ENCODE measurements at regions not wholly inside any gene's neighbourhood (a gene's known extent, or its start where the extent isn't known, plus 50 kb on each side); places are given as distances from the start of the nearest gene placed in this dataset.
"Not testable (repeated sequence)": the region's sequence is repeated elsewhere in the genome, so short reads cannot be mapped to it uniquely, and the experiment has no call there.

GRCh38 chr13:69028936-69029335 is 1078.7 kb upstream of the ATXN8OS start:
- intact Hi-C loops (cut with DNase I; ENCODE audit: low total_unique reads), result no loop called here
- no peak for TF ChIP-seq CTCF (IDR thresholded peaks at IDR 0.05)
- TF ChIP-seq POLR2A (IDR thresholded peaks at IDR 0.05), result no peak
- no peak overlapping the region for H3K4me3 ChIP-seq (ENCODE audit: low read depth, poor library complexity, severe bottlenecking)
- no peak for DNase-seq (ENCODE audit: low spot score in 2 of 2)

GRCh38 chr13:69020120-69020519 is 1087.5 kb upstream of the ATXN8OS start:
- no peak for TF ChIP-seq CTCF (IDR thresholded peaks at IDR 0.05)
- no peak for TF ChIP-seq POLR2A (IDR thresholded peaks at IDR 0.05)
- no peak overlapping the region for H3K4me3 ChIP-seq (ENCODE audit: low read depth, poor library complexity, severe bottlenecking)
- intact Hi-C loops (cut with DNase I; ENCODE audit: low total_unique reads), result no loop called here
- no peak for DNase-seq (ENCODE audit: low spot score in 2 of 2)

GRCh38 chr13:69018173-69018572 is 1089.5 kb upstream of the ATXN8OS start:
- WGBS, 2 donors, result 81 to 83% methylated on average over 9 of the region's 9 CpGs
- DNase-seq (ENCODE audit: low spot score in 2 of 2); intact Hi-C loops (cut with DNase I; ENCODE audit: low total_unique reads): not testable (repeated sequence)

GRCh38 chr13:69010789-69011188 is 1096.8 kb upstream of the ATXN8OS start:
- whole genome bisulfite sequencing, 2 donors, result 85 to 89% methylated on average over 3 of the region's 3 CpGs
- intact Hi-C loops (cut with DNase I; ENCODE audit: low total_unique reads), result no loop called here
- TF ChIP-seq POLR2A (IDR thresholded peaks at IDR 0.05), result no peak
- DNase-seq (ENCODE audit: low spot score in 2 of 2), result no peak
- no peak overlapping the region for H3K4me3 ChIP-seq (ENCODE audit: low read depth, poor library complexity, severe bottlenecking)

More at GRCh38 chr13:69018173-69018572, 1089.5 kb upstream of the ATXN8OS start:
- not testable (repeated sequence) for H3K4me3 ChIP-seq (ENCODE audit: low read depth, poor library complexity, severe bottlenecking)

- WGBS, 2 donors, result 83 to 84% methylated on average over 5 of the region's 5 CpGs
Measured at GRCh38 chr13:69008499-69008898, 1099.1 kb upstream of the ATXN8OS start.

GRCh38 chr13:68998056-68998455 is 1109.6 kb upstream of the ATXN8OS start:
- no peak for DNase-seq (ENCODE audit: low spot score in 2 of 2)
- intact Hi-C loops (cut with DNase I; ENCODE audit: low total_unique reads), result no loop called here
- H3K4me3 ChIP-seq (ENCODE audit: low read depth, poor library complexity, severe bottlenecking), result no peak overlapping the region
- no peak for TF ChIP-seq CTCF (IDR thresholded peaks at IDR 0.05)
- TF ChIP-seq POLR2A (IDR thresholded peaks at IDR 0.05), result no peak
- WGBS, 2 donors, result 73 to 93% methylated on average over 1 of the region's 1 CpG

More at GRCh38 chr13:69008499-69008898, 1099.1 kb upstream of the ATXN8OS start:
- H3K4me3 ChIP-seq (ENCODE audit: low read depth, poor library complexity, severe bottlenecking), result no peak overlapping the region
- DNase-seq (ENCODE audit: low spot score in 2 of 2), result no peak
- intact Hi-C loops (cut with DNase I; ENCODE audit: low total_unique reads), result no loop called here
- TF ChIP-seq CTCF (IDR thresholded peaks at IDR 0.05) (no peak), POLR2A (IDR thresholded peaks at IDR 0.05) (no peak)

- DNase-seq (ENCODE audit: low spot score in 2 of 2), result no peak
- H3K4me3 ChIP-seq (ENCODE audit: low read depth, poor library complexity, severe bottlenecking), result no peak overlapping the region
- TF ChIP-seq POLR2A (IDR thresholded peaks at IDR 0.05), result no peak
- TF ChIP-seq CTCF (IDR thresholded peaks at IDR 0.05), result no peak
- intact Hi-C loops (cut with DNase I; ENCODE audit: low total_unique reads), result no loop called here
Measured at GRCh38 chr13:68996668-68997025, 1111.0 kb upstream of the ATXN8OS start.

Data from lower leg skin (tissue), 4 donors.